H1 (cell line): ENCODE measurements at regions not wholly inside any gene's neighbourhood (a gene's known extent, or its start where the extent isn't known, plus 50 kb on each side); places are given as distances from the start of the nearest gene placed in this dataset.

Experiments used
- CTCF ChIA-PET: fragments of 300-600 bp; sonication (Branson Sonifier 250); formaldehyde crosslinking; loops from one replicate; lab custom pipeline; 2021; ENCODE audit not compliant: partially characterized antibody; lab: Charles Lee
- POLR2A ChIA-PET: fragments of 300-600 bp; sonication (Branson Sonifier 250); formaldehyde crosslinking; loops from one replicate; lab custom pipeline; 2021; ENCODE audit warnings: inconsistent platforms; ENCODE audit not compliant: partially characterized antibody; lab: Charles Lee
- DNase-seq, 2 experiments: peaks; one replicate each; pipeline versions ENCODE4 v3.0.0 to v3.0.0-alpha.2; 2010 to 2022; ENCODE audit warnings: low spot score in 2 of 2, low read depth in 1 of 2, mixed read lengths in 1 of 2
- FAIRE-seq: peaks from 2 replicates; lab custom pipeline; 2011; peaks lifted over from hg19 to GRCh38; lab: Jason Lieb, UNC
- H2AFZ ChIP-seq: 2 replicates; pipeline ENCODE4 v1.8.1; 2012; ENCODE audit warnings: low read length, inconsistent platforms
- H2AK5ac ChIP-seq: 2 replicates; pipeline ENCODE4 v1.6.1; 2013; ENCODE audit warnings: low read depth, low read length
- H2BK120ac ChIP-seq: replicated peaks from 2 replicates; pipeline ENCODE3; 2013; ENCODE audit warnings: low read depth, low read length, inconsistent platforms
- H2BK12ac ChIP-seq: 2 replicates; pipeline ENCODE4 v1.6.1; 2013; ENCODE audit warnings: low read depth, low read length
- H2BK15ac ChIP-seq: 2 replicates; pipeline ENCODE4 v1.6.1; 2013; ENCODE audit warnings: low read length
- H2BK20ac ChIP-seq: 2 replicates; pipeline ENCODE4 v1.6.1; 2013; ENCODE audit warnings: low read length
- H2BK5ac ChIP-seq: 2 replicates; pipeline ENCODE4 v1.6.1; 2013; ENCODE audit warnings: low read depth, low read length
- H3K14ac ChIP-seq: 2 replicates; pipeline ENCODE4 v1.6.1; 2013; ENCODE audit warnings: inconsistent platforms; ENCODE audit not compliant: insufficient read length
- H3K18ac ChIP-seq: 2 replicates; pipeline ENCODE4 v1.6.1; 2013; ENCODE audit warnings: low read length; ENCODE audit errors: extremely low read depth
- H3K23ac ChIP-seq: 2 replicates; pipeline ENCODE4 v1.6.1; 2013; ENCODE audit warnings: inconsistent platforms; ENCODE audit not compliant: insufficient read length
- H3K23me2 ChIP-seq: 2 replicates; pipeline ENCODE4 v1.6.1; 2013; ENCODE audit warnings: low read depth, low read length
- H3K27ac ChIP-seq: 2 replicates; pipeline ENCODE4 v1.6.1; 2011; ENCODE audit warnings: low read depth, low read length, inconsistent platforms
- H3K27me3 ChIP-seq, 4 experiments: replicated peaks in 1 of 4; 1 replicate in 1 of 4; 2 replicates in 3 of 4; pipeline versions ENCODE4 v1.6.1 to v1.8.1; 2011 to 2013; ENCODE audit warnings: low read length in 3 of 4, mild to moderate bottlenecking in 3 of 4, inconsistent platforms in 2 of 4, mixed read lengths in 2 of 4, moderate library complexity in 1 of 4; ENCODE audit not compliant: control insufficient read depth in 3 of 4, insufficient read depth in 3 of 4; ENCODE audit errors: extremely low read depth in 1 of 4
- H3K36me3 ChIP-seq, 4 experiments: 2 replicates each; pipeline versions ENCODE4 v1.6.1 to v1.8.1; 2011 to 2013; ENCODE audit warnings: mild to moderate bottlenecking in 4 of 4, low read length in 3 of 4, moderate library complexity in 2 of 4, control low read depth in 1 of 4, inconsistent platforms in 1 of 4; ENCODE audit not compliant: insufficient read depth in 4 of 4, control insufficient read depth in 2 of 4
- H3K4ac ChIP-seq: replicated peaks from 2 replicates; pipeline ENCODE3; 2013; ENCODE audit warnings: low read length, low read depth, mixed read lengths, inconsistent platforms; ENCODE audit not compliant: insufficient read length
- H3K4me1 ChIP-seq, 4 experiments: replicated peaks in 1 of 4; 1 replicate in 1 of 4; 2 replicates in 3 of 4; pipeline versions ENCODE4 v1.6.1 to v1.8.1; 2011 to 2013; ENCODE audit warnings: low read length in 3 of 4, inconsistent platforms in 2 of 4, mixed read lengths in 1 of 4; ENCODE audit not compliant: insufficient read depth in 4 of 4, control insufficient read depth in 3 of 4
- H3K4me2 ChIP-seq, 2 experiments: 2 replicates each; pipeline versions ENCODE4 v1.6.1 to v1.8.1; 2011 to 2013; ENCODE audit warnings: low read depth in 2 of 2, low read length in 2 of 2, control low read depth in 1 of 2, inconsistent platforms in 1 of 2, mild to moderate bottlenecking in 1 of 2; ENCODE audit not compliant: insufficient read depth in 1 of 2
- H3K4me3 ChIP-seq, 4 experiments: fragments of 200-600, 300-600 bp in 1 of 4; sonication (generic), shearing (Covaris generic), sonication (Bioruptor Twin) in 1 of 4; 2 replicates each; pipeline versions ENCODE4 v1.5.1 to v1.8.1; 2011 to 2016; ENCODE audit warnings: low read length in 4 of 4, low read depth in 3 of 4, control low read depth in 2 of 4, inconsistent platforms in 2 of 4, mild to moderate bottlenecking in 2 of 4, mixed read lengths in 1 of 4, moderate library complexity in 1 of 4; ENCODE audit not compliant: insufficient read depth in 2 of 4; ENCODE audit errors: extremely low read depth in 1 of 4
- H3K56ac ChIP-seq: replicated peaks from 2 replicates; pipeline ENCODE3; 2013; ENCODE audit warnings: low read depth, mild to moderate bottlenecking, mixed read lengths, low read length, inconsistent platforms; ENCODE audit not compliant: insufficient read length
- H3K79me1 ChIP-seq: 2 replicates; pipeline ENCODE4 v1.6.1; 2013; ENCODE audit warnings: low read depth, low read length, control low read depth
- H3K79me2 ChIP-seq, 2 experiments: 2 replicates each; pipeline versions ENCODE4 v1.6.1 to v1.8.1; 2012 to 2013; ENCODE audit warnings: low read length in 2 of 2, mild to moderate bottlenecking in 2 of 2, inconsistent platforms in 1 of 2; ENCODE audit not compliant: insufficient read depth in 2 of 2, control insufficient read depth in 1 of 2
- H3K9ac ChIP-seq, 4 experiments: replicated peaks in 1 of 4; 1 replicate in 1 of 4; 2 replicates in 3 of 4; pipeline versions ENCODE4 v1.6.1 to v1.8.1; 2011 to 2013; ENCODE audit warnings: low read depth in 3 of 4, low read length in 3 of 4, control low read depth in 2 of 4, mild to moderate bottlenecking in 2 of 4, moderate library complexity in 2 of 4, inconsistent platforms in 1 of 4; ENCODE audit errors: extremely low read depth in 1 of 4
- H3K9me3 ChIP-seq, 2 experiments: 2 replicates each; pipeline versions ENCODE4 v1.6.1 to v1.8.1; 2012 to 2013; ENCODE audit warnings: mild to moderate bottlenecking in 2 of 2, moderate library complexity in 2 of 2, control low read depth in 1 of 2, inconsistent platforms in 1 of 2, low read depth in 1 of 2, low read length in 1 of 2, mixed read lengths in 1 of 2; ENCODE audit not compliant: insufficient read depth in 2 of 2
- H4K20me1 ChIP-seq, 2 experiments: replicated peaks in 1 of 2; 2 replicates each; pipeline versions ENCODE3 to v1.8.1; 2011 to 2013; ENCODE audit warnings: inconsistent platforms in 2 of 2, low read length in 2 of 2, mild to moderate bottlenecking in 1 of 2; ENCODE audit not compliant: insufficient read depth in 2 of 2, control insufficient read depth in 1 of 2
- H4K5ac ChIP-seq: 2 replicates; pipeline ENCODE4 v1.6.1; 2013; ENCODE audit warnings: low read length, low read depth, mixed read lengths, inconsistent platforms; ENCODE audit not compliant: insufficient read length
- H4K8ac ChIP-seq: 2 replicates; pipeline ENCODE4 v1.8.0; 2013; ENCODE audit warnings: mild to moderate bottlenecking, moderate library complexity, low read length, inconsistent platforms; ENCODE audit not compliant: insufficient read depth; ENCODE audit errors: extremely low read depth
- H4K91ac ChIP-seq: replicated peaks from 2 replicates; pipeline ENCODE3; 2013; ENCODE audit warnings: low read length, mixed read lengths, inconsistent platforms; ENCODE audit not compliant: insufficient read length
- JUN ChIP-seq: IDR thresholded peaks from 2 replicates; pipeline ENCODE4 v1.6.1; 2011; ENCODE audit warnings: low read depth, mild to moderate bottlenecking, improper control_type of control experiment, low read length
- JUND ChIP-seq: IDR thresholded peaks from 2 replicates; pipeline ENCODE4 v1.6.1; 2011; ENCODE audit warnings: mild to moderate bottlenecking, improper control_type of control experiment, low read length
- SAP30 ChIP-seq: fragments of 300-600 bp; sonication (generic); IDR thresholded peaks from 2 replicates; pipeline ENCODE4 v1.7.1; 2012; ENCODE audit warnings: low read length, moderate library complexity, mild to moderate bottlenecking, inconsistent platforms; ENCODE audit not compliant: insufficient read depth, insufficient replicate concordance
- USF2 ChIP-seq: IDR thresholded peaks from 2 replicates; pipeline ENCODE4 v1.6.1; 2011; ENCODE audit warnings: low read length, improper control_type of control experiment
- WGBS, 2 experiments: shearing (Covaris generic) in 1 of 2; methylation state at CpG; one replicate each; pipeline versions ENCODE4 v1.1.6 to v1.1.7; 2013 to 2015; ENCODE audit warnings: low lambda C conversion rate in 2 of 2, mixed read lengths in 2 of 2, inconsistent platforms in 1 of 2, low coverage in 1 of 2, missing lambda C conversion rate in 1 of 2; ENCODE audit not compliant: insufficient replicate concordance in 2 of 2, insufficient coverage in 1 of 2, insufficient read length in 1 of 2; ENCODE audit errors: extremely low coverage in 1 of 2, missing lambda C conversion rate in 1 of 2; 5-methylcytosine and 5-hydroxymethylcytosine counted together

DNA sequence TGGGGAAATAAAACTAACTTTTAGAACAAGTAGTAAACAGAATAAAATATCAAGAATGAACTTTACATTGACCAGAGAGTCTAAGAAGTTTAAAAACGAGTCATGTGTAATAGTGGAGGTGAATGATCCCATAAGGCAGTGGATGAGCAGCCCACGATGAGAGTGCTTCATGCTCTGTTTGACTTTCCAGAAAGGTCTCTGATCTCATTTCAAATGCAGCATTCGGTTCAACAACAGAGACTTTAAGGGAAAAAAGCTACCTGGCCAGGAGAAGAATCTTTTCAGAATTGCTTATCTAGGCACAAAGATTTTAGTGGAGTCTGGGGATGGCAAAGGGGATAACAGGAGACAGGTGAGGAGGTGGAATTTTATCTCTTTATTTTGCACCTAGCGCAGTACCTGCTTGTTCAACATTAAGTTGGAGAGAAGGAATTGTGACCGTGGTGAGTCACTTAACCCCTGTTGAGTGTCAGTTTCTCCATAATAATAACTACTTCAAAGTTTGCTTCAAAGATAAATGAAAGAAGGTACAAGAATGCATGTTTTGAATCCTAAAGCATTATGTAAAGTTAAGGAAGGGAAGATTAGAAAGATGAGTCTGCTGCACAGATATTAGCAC is 94.9 kb upstream of the KIF26B start:
- Histone ChIP-seq H3K23me2 (no peaks in the 10 kb centered on the region), H3K4me2 (peak overlapping the region; percentile 34 to 55), H4K20me1 (no peaks in the 10 kb centered on the region), H3K9me3 (peaks cover 0 to under 1% of the 10 kb centered on the region in 2 experiments; a peak in 1 of 4 replicates), H3K18ac (no peak overlapping the region), H3K23ac (no peak overlapping the region), H2BK15ac (no peak overlapping the region), H3K56ac (no peak overlapping the region), H3K4ac (no peak overlapping the region), H2BK120ac (no peak overlapping the region), H3K4me3 (peak overlapping the region in 1 of 4 experiments; percentile 16; a peak in 1 of 8 replicates), H3K36me3 (no peaks in the 10 kb centered on the region), H3K4me1 (peaks cover 5 to 10% (median 6%) of the 10 kb centered on the region in 4 experiments; a peak in 6 of 7 replicates), H3K9ac (no peak overlapping the region), H2AFZ (no peak overlapping the region), H3K79me2 (no peaks in the 10 kb centered on the region), H2BK5ac (no peak overlapping the region), H3K14ac (no peak overlapping the region), H3K27ac (no peak overlapping the region), H4K5ac (no peak overlapping the region), H3K27me3 (no peaks in the 10 kb centered on the region), H3K79me1 (no peaks in the 10 kb centered on the region), H2BK12ac (no peak overlapping the region), H2BK20ac (no peak overlapping the region), H2AK5ac (no peak overlapping the region), H4K91ac (no peak overlapping the region), H4K8ac (no peak overlapping the region)
- WGBS, 2 experiments = 14% methylated on average over 5 of the region's 5 CpGs; no CpG with 5 or more reads in 1 of the 2 experiments
- FAIRE-seq (peak; percentile 24), DNase-seq (no peak)
- POLR2A ChIA-PET = interaction anchor here (1.1 to 1.4 kb wide), 2 partner anchors 8 to 89 kb away, joined by 3 to 4 read pairs; no protein-coding TSS in a partner anchor
- 0 out of 2 replicates have a peak, but pooled peaks have one; percentile 4 for TF ChIP-seq JUN
- peak; percentile 78; the same call in 1 of the 2 replicates for TF ChIP-seq JUND
- no peak for TF ChIP-seq SAP30
- no peak for TF ChIP-seq USF2
- CTCF ChIA-PET = interaction anchor here (0.9 to 1.5 kb wide), 4 partner anchors 8 to 19 kb away, joined by 3 to 4 read pairs (median 4); no protein-coding TSS in a partner anchor
